OCI-LY7 (cell line): ENCODE measurements at regions not wholly inside any gene's neighbourhood (a gene's known extent, or its start where the extent isn't known, plus 50 kb on each side); places are given as distances from the start of the nearest gene placed in this dataset.

Experiments
- BruUV-seq: library from RNA; stranded (reverse); fragments of 400-500 nt; replicated peaks from 2 replicates; lab custom pipeline; 2021; lab: Mats Ljungman, UMichigan
- CTCF ChIA-PET: fragments of 300-600 bp; sonication (Branson Sonifier 250); formaldehyde crosslinking; loops from one replicate; lab custom pipeline; 2022; ENCODE audit warnings: antibody characterized with exemption; ENCODE audit not compliant: unreplicated experiment; lab: Charles Lee
- POLR2A ChIA-PET: fragments of 300-600 bp; sonication (Branson Sonifier 250); formaldehyde crosslinking; loops from one replicate; lab custom pipeline; 2022; ENCODE audit warnings: antibody characterized with exemption; lab: Charles Lee
- DNase-seq: peaks from one replicate; pipeline ENCODE4 v3.0.0-alpha.2; 2015; ENCODE audit warnings: low spot score
- H2AFZ ChIP-seq: fragments of 200-600 bp; sonication (generic), shearing (Covaris generic); 2 replicates; pipeline ENCODE4 v1.6.1; 2014; ENCODE audit warnings: mild to moderate bottlenecking, antibody characterized with exemption, low read length, moderate library complexity
- H3K27ac ChIP-seq: fragments of 200-600 bp; sonication (generic); 2 replicates; pipeline ENCODE4 v1.5.1; 2014; ENCODE audit warnings: mixed run types, low read depth, mild to moderate bottlenecking, moderate library complexity, low read length, inconsistent platforms; ENCODE audit not compliant: poor library complexity, severe bottlenecking
- H3K36me3 ChIP-seq: fragments of 200-600 bp; sonication (generic); 2 replicates; pipeline ENCODE4 v1.6.1; 2014; ENCODE audit warnings: mild to moderate bottlenecking, antibody characterized with exemption, low read length, moderate library complexity, mixed read lengths; ENCODE audit not compliant: insufficient read depth
- H3K4me1 ChIP-seq: fragments of 200-600 bp; sonication (generic); 2 replicates; pipeline ENCODE4 v1.5.1; 2014; ENCODE audit warnings: mild to moderate bottlenecking, low read length; ENCODE audit not compliant: insufficient read depth, poor library complexity, severe bottlenecking
- H3K4me2 ChIP-seq: fragments of 200-600 bp; sonication (generic); 2 replicates; pipeline ENCODE4 v1.6.1; 2014; ENCODE audit warnings: mild to moderate bottlenecking, low read length
- H3K4me3 ChIP-seq: fragments of 200-600 bp; sonication (generic); 2 replicates; pipeline ENCODE4 v1.5.1; 2014; ENCODE audit warnings: mild to moderate bottlenecking, low read depth, low read length; ENCODE audit not compliant: poor library complexity, severe bottlenecking
- H3K79me2 ChIP-seq: fragments of 200-600 bp; sonication (generic); 2 replicates; pipeline ENCODE4 v1.6.1; 2016; ENCODE audit warnings: low read depth, mild to moderate bottlenecking, low read length, moderate library complexity, mixed read lengths; ENCODE audit not compliant: insufficient read depth
- H3K9me2 ChIP-seq: fragments of 200-600 bp; sonication (generic); 2 replicates; pipeline ENCODE4 v1.6.1; 2016; ENCODE audit warnings: mild to moderate bottlenecking, low read length, mixed read lengths; ENCODE audit not compliant: insufficient read depth
- H3K9me3 ChIP-seq: fragments of 200-600 bp; sonication (generic); 2 replicates; pipeline ENCODE4 v1.6.1; 2014; ENCODE audit warnings: mild to moderate bottlenecking, mixed run types, low read length, mixed read lengths
- H4K20me1 ChIP-seq: fragments of 200-600 bp; sonication (generic); 2 replicates; pipeline ENCODE4 v1.6.1; 2014; ENCODE audit warnings: mild to moderate bottlenecking, antibody characterized with exemption, low read length, moderate library complexity, mixed read lengths; ENCODE audit not compliant: insufficient read depth
- EZH2phosphoT487 ChIP-seq: fragments of 200-600 bp; sonication (generic); IDR thresholded peaks from 2 replicates; pipeline ENCODE4 v1.6.1; 2018; ENCODE audit warnings: low read depth, borderline replicate concordance, mild to moderate bottlenecking, mixed run types, antibody characterized with exemption, low read length, moderate library complexity, mixed read lengths
- intact Hi-C: fragments of 100-400 bp; cut with micrococcal nuclease; formaldehyde crosslinking; loops from one replicate; pipeline ENCODE4 v1.10.0; 2022; ENCODE audit not compliant: unreplicated experiment
- TF ChIP-seq, protein P1 (sequence below): fragments of 200-600 bp; sonication (generic); conservative IDR thresholded peaks from 2 replicates; pipeline ENCODE4 v1.5.1; 2014; ENCODE audit warnings: mild to moderate bottlenecking, antibody characterized with exemption, low read length, moderate library complexity, mixed read lengths

- DNase-seq = no peak
- POLR2A ChIA-PET = interaction anchor here (0.7 kb wide), 1 partner anchor 907 kb away, joined by 3 read pairs; no protein-coding TSS in a partner anchor
- CTCF ChIA-PET = no interaction called here
- intact Hi-C loops = no loop called here
- Histone ChIP-seq H3K9me2 (no peaks in the 10 kb centered on the region), H3K4me3 (no peak overlapping the region), H3K4me2 (no peak overlapping the region), H3K9me3 (no peaks in the 10 kb centered on the region), H3K4me1 (no peaks in the 10 kb centered on the region), H4K20me1 (no peaks in the 10 kb centered on the region), H3K36me3 (no peaks in the 10 kb centered on the region), H3K79me2 (no peaks in the 10 kb centered on the region), H3K27ac (no peak overlapping the region), H2AFZ (no peak overlapping the region)
- TF ChIP-seq, protein P1, sequence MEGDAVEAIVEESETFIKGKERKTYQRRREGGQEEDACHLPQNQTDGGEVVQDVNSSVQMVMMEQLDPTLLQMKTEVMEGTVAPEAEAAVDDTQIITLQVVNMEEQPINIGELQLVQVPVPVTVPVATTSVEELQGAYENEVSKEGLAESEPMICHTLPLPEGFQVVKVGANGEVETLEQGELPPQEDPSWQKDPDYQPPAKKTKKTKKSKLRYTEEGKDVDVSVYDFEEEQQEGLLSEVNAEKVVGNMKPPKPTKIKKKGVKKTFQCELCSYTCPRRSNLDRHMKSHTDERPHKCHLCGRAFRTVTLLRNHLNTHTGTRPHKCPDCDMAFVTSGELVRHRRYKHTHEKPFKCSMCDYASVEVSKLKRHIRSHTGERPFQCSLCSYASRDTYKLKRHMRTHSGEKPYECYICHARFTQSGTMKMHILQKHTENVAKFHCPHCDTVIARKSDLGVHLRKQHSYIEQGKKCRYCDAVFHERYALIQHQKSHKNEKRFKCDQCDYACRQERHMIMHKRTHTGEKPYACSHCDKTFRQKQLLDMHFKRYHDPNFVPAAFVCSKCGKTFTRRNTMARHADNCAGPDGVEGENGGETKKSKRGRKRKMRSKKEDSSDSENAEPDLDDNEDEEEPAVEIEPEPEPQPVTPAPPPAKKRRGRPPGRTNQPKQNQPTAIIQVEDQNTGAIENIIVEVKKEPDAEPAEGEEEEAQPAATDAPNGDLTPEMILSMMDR = no peak
- no peak for TF ChIP-seq EZH2phosphoT487
- BruUV-seq = no TSS peak
These were observed 62.5 kb upstream of the ACVR2A start for GRCh38 chr2:147782141-147782930.

DNA sequence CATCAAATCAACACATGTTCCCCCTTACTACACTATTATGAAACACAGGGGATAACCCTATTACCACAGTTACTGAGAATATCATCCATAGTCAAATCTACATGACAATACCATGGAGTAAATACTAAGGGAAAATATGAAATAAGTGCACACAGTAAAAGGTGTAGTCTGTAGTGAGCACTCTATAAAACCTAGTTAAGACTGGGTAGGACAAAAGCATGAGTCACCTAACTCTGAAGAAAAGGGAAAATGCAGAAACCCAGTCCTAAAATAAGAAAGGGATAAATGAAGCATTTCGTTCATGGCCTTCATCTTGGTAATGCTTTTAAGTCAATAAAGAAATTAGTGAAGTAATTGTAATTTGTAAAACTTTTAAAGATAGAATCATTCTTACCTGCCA, 65.4 kb upstream of the ACVR2A start:
- no peak for TF ChIP-seq EZH2phosphoT487
- TF ChIP-seq, protein P1 = no peak
- DNase-seq = no peak
- Histone ChIP-seq H4K20me1 (no peaks in the 10 kb centered on the region), H3K4me3 (no peak overlapping the region), H3K4me1 (no peaks in the 10 kb centered on the region), H3K9me2 (no peaks in the 10 kb centered on the region), H3K27ac (no peak overlapping the region), H3K79me2 (no peaks in the 10 kb centered on the region), H3K36me3 (no peaks in the 10 kb centered on the region), H3K4me2 (no peak overlapping the region), H3K9me3 (no peaks in the 10 kb centered on the region), H2AFZ (no peak overlapping the region)
- ChIA-PET CTCF (no interaction called here), POLR2A (interaction anchor here (1.7 kb wide), 1 partner anchor 9 kb away, joined by 6 read pairs; no protein-coding TSS in a partner anchor)
- intact Hi-C loops = no loop called here
- BruUV-seq = no TSS peak

DNA sequence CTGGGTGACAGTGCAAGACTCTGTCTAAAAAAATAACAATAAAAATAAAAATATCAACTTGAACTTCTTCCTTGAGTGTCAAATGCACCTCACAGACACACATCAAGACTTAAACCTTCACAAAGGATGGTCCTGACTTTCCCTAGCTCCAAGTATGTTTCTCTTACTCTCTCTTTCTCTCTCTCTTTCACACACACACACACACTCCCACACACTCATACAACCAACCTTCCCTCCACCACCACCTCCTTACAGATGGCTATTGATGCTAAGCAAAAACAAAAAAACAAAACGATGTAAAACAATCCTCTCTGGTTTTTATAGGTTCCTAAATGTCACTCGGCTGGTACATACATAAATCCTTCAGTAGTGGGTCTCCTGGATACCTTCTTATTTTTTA, 67.4 kb upstream of the ACVR2A start:
- TF ChIP-seq, protein P1 = no peak
- no peak for TF ChIP-seq EZH2phosphoT487
- Histone ChIP-seq H3K4me1 (no peaks in the 10 kb centered on the region), H3K27ac (no peak overlapping the region), H3K79me2 (no peaks in the 10 kb centered on the region), H4K20me1 (no peaks in the 10 kb centered on the region), H3K36me3 (no peaks in the 10 kb centered on the region), H3K9me2 (no peaks in the 10 kb centered on the region), H3K4me2 (no peak overlapping the region), H3K9me3 (no peaks in the 10 kb centered on the region), H3K4me3 (no peak overlapping the region), H2AFZ (no peak overlapping the region)
- CTCF ChIA-PET = no interaction called here
- intact Hi-C loops = no loop called here
- BruUV-seq = no TSS peak
- POLR2A ChIA-PET = interaction anchor here (0.6 to 0.7 kb wide), 2 partner anchors 29 to 1081 kb away, joined by 3 read pairs; no protein-coding TSS in a partner anchor
- no peak for DNase-seq
